ENCODE measurements at regions not wholly inside any gene's neighbourhood (a gene's known extent, or its start where the extent isn't known, plus 50 kb on each side); places are given as distances from the start of the nearest gene placed in this dataset.
A peak's percentile ranks its signal among the peaks of the same experiment; 100 is the strongest.
"Not testable (repeated sequence)": the region's sequence is repeated elsewhere in the genome, so short reads cannot be mapped to it uniquely, and the experiment has no call there.

GRCh38 chrX:40852586-40852985, 117.2 kb upstream of the MED14 start:
- Histone ChIP-seq H3K36me3 (ENCODE audit: insufficient read depth, low read length) (no peaks in the 10 kb centered on the region), H3K4me3 (ENCODE audit: low read depth, low read length) (no peak overlapping the region), H3K27me3 (ENCODE audit: insufficient read depth, low read length) (no peaks in the 10 kb centered on the region), H3K27ac (ENCODE audit: low read depth, low read length) (no peak overlapping the region), H2AFZ (ENCODE audit: low read length, unreplicated experiment) (no peak overlapping the region), H3K4me1 (ENCODE audit: control insufficient read depth, insufficient read depth, low read length, unreplicated experiment) (no peaks in the 10 kb centered on the region), H3K79me2 (ENCODE audit: control insufficient read depth, insufficient read depth, low read length, unreplicated experiment) (no peaks in the 10 kb centered on the region)

DNA sequence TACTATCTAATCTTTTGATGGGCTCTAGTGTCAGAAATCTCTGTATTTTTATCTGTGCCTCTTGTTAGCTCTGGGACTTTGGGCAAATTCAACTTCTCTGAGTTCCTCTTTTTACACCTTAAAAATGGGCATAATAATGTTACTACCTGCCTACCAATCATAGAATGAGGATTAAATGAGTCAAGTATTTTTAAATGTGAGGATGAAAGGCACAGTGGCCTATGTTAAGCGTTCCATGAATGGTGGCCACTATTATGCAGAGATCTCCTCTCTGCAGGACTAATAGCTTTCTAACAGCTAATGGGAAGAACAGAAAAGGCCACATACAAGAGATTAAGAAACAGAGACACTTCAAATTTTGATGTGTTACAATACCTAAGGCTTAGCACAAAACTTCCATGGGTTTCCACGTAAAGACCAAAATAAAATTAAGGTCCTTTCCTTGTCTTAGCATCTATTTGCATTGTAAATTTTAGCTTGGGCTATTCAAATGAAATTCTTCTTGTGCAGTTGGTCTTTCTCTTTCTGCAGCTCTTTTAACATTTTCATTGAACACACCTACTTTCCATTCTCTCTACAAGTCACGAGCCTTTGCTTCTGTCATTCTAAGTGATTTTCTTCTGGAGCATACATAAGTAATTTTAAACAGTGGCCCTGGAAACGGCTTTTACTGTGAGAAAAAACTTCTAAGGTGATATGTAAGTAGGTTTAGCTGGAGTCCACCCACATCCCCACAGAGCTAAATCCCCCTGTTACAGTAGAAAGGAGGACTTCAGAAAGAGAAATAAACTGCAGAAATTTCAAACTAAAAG, 117.9 kb upstream of the MED14 start:
- Histone ChIP-seq H2AFZ (ENCODE audit: low read length, unreplicated experiment) (no peak overlapping the region), H3K4me1 (ENCODE audit: control insufficient read depth, insufficient read depth, low read length, unreplicated experiment) (no peaks in the 10 kb centered on the region), H3K27ac (ENCODE audit: low read depth, low read length) (no peak overlapping the region), H3K27me3 (ENCODE audit: insufficient read depth, low read length) (no peaks in the 10 kb centered on the region), H3K36me3 (ENCODE audit: insufficient read depth, low read length) (no peaks in the 10 kb centered on the region), H3K79me2 (ENCODE audit: control insufficient read depth, insufficient read depth, low read length, unreplicated experiment) (no peaks in the 10 kb centered on the region), H3K4me3 (ENCODE audit: low read depth, low read length) (no peak overlapping the region)

DNA sequence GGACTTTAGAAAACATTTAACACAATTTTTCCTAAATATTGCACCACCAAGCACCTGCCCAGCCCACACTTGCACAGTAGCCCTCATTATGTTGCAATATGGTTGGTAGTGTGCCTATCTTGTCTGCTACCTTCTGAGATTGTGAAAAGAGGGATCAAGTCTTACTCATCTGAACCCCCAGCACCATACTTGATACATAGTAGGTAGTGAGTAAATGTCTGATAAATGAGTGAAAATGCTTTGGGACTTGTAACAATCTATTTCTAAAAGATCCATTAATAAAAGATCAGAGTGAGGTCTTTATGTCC, 118.4 kb upstream of the MED14 start:
- Histone ChIP-seq H3K36me3 (ENCODE audit: insufficient read depth, low read length) (no peaks in the 10 kb centered on the region), H3K27ac (ENCODE audit: low read depth, low read length) (no peak overlapping the region), H3K4me1 (ENCODE audit: control insufficient read depth, insufficient read depth, low read length, unreplicated experiment) (no peaks in the 10 kb centered on the region), H3K79me2 (ENCODE audit: control insufficient read depth, insufficient read depth, low read length, unreplicated experiment) (no peaks in the 10 kb centered on the region), H2AFZ (ENCODE audit: low read length, unreplicated experiment) (no peak overlapping the region), H3K27me3 (ENCODE audit: insufficient read depth, low read length) (no peaks in the 10 kb centered on the region), H3K4me3 (ENCODE audit: low read depth, low read length) (no peak overlapping the region)

DNA sequence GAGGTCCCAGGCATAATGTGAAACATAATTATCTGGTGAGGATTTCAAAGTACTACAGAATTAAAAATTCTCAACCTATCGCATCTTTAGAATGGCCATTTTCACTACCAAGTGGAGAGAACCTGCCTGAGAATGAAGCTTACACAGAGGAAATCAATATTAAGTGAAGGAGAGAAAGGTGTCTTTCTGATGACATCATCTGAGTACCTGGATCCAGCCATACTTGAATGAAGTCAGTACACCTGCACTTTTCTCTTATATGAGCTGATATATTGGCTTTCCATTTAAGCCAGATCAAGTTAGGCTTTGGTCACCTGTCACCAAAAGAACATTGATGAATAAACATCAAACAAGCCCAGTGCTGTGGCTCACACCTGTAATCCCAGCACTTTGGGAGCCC, 118.9 kb upstream of the MED14 start:
- Histone ChIP-seq H3K4me3 (ENCODE audit: low read depth, low read length) (no peak overlapping the region), H3K27ac (ENCODE audit: low read depth, low read length) (no peak overlapping the region), H3K36me3 (ENCODE audit: insufficient read depth, low read length) (no peaks in the 10 kb centered on the region), H2AFZ (ENCODE audit: low read length, unreplicated experiment) (no peak overlapping the region), H3K27me3 (ENCODE audit: insufficient read depth, low read length) (no peaks in the 10 kb centered on the region), H3K4me1 (ENCODE audit: control insufficient read depth, insufficient read depth, low read length, unreplicated experiment) (no peaks in the 10 kb centered on the region), H3K79me2 (ENCODE audit: control insufficient read depth, insufficient read depth, low read length, unreplicated experiment) (no peaks in the 10 kb centered on the region)

- H3K36me3 ChIP-seq (ENCODE audit: insufficient read depth, low read length), result no peaks in the 10 kb centered on the region
- H3K79me2 ChIP-seq (ENCODE audit: control insufficient read depth, insufficient read depth, low read length, unreplicated experiment), result no peaks in the 10 kb centered on the region
- no peaks in the 10 kb centered on the region for H3K27me3 ChIP-seq (ENCODE audit: insufficient read depth, low read length)
- H2AFZ ChIP-seq (ENCODE audit: low read length, unreplicated experiment), result no peak overlapping the region
- no peak overlapping the region for H3K27ac ChIP-seq (ENCODE audit: low read depth, low read length)
- H3K4me1 ChIP-seq (ENCODE audit: control insufficient read depth, insufficient read depth, low read length, unreplicated experiment), result no peaks in the 10 kb centered on the region
- no peak overlapping the region for H3K4me3 ChIP-seq (ENCODE audit: low read depth, low read length)
Observed at GRCh38 chrX:40855411-40855810, 120.1 kb upstream of the MED14 start.

DNA sequence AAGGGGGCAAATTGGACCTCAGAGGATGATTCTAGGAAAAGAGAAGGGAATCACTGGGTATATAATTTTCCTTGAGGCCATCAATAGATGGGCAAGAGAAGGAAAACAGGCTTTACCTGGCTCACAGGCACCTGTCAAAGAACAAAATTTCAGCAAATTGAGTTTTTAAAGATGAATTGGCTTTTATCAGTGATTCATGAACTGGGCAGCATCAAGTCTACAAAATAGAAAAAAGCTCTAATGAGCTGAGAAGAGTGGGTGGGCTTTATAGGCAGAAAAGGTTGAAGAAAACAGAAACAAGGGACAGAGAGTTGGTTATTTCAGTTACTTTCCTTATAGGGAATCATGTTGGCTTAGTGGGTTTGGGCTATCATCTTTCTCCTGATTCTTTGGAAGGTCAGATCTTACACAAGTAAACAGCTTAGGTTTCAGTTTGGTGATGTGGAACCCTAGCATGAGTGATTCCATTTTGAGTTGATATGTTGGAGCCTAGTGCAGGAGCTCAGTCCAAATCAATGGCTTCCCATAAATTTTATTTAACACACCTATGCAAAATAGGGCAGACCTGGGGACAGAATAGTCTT, 120.7 kb upstream of the MED14 start:
- Histone ChIP-seq H3K27ac (ENCODE audit: low read depth, low read length) (no peak overlapping the region), H3K4me1 (ENCODE audit: control insufficient read depth, insufficient read depth, low read length, unreplicated experiment) (no peaks in the 10 kb centered on the region), H2AFZ (ENCODE audit: low read length, unreplicated experiment) (no peak overlapping the region), H3K79me2 (ENCODE audit: control insufficient read depth, insufficient read depth, low read length, unreplicated experiment) (no peaks in the 10 kb centered on the region), H3K36me3 (ENCODE audit: insufficient read depth, low read length) (no peaks in the 10 kb centered on the region), H3K4me3 (ENCODE audit: low read depth, low read length) (no peak overlapping the region), H3K27me3 (ENCODE audit: insufficient read depth, low read length) (no peaks in the 10 kb centered on the region)

GRCh38 chrX:40861952-40862554, 126.7 kb upstream of the MED14 start:
- H3K4me3 ChIP-seq (ENCODE audit: low read depth, low read length); H3K36me3 ChIP-seq (ENCODE audit: insufficient read depth, low read length); H3K4me1 ChIP-seq (ENCODE audit: control insufficient read depth, insufficient read depth, low read length, unreplicated experiment); H3K27ac ChIP-seq (ENCODE audit: low read depth, low read length); H3K79me2 ChIP-seq (ENCODE audit: control insufficient read depth, insufficient read depth, low read length, unreplicated experiment); H2AFZ ChIP-seq (ENCODE audit: low read length, unreplicated experiment); H3K27me3 ChIP-seq (ENCODE audit: insufficient read depth, low read length): not testable (repeated sequence)

DNA sequence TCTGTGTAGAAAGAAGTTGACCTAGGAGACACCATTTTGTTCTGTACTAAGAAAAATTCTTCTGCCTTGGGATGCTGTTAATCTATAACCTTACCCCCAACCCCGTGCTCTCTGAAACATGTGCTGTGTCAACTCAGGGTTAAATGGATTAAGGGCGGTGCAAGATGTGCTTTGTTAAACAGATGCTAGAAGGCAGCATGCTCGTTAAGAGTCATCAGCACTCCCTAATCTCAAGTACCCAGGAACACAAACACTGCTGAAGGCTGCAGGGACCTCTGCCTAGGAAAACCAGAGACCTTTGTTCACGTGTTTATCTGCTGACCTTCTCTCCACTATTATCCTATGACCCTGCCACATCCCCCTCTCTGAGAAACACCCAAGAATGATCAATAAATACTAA, 127.9 kb upstream of the MED14 start:
- H2AFZ ChIP-seq (ENCODE audit: low read length, unreplicated experiment); H3K79me2 ChIP-seq (ENCODE audit: control insufficient read depth, insufficient read depth, low read length, unreplicated experiment); H3K27ac ChIP-seq (ENCODE audit: low read depth, low read length); H3K36me3 ChIP-seq (ENCODE audit: insufficient read depth, low read length); H3K4me3 ChIP-seq (ENCODE audit: low read depth, low read length); H3K27me3 ChIP-seq (ENCODE audit: insufficient read depth, low read length): not testable (repeated sequence)
- H3K4me1 ChIP-seq (ENCODE audit: control insufficient read depth, insufficient read depth, low read length, unreplicated experiment), result peaks cover 12% of the 10 kb centered on the region

- H3K27ac ChIP-seq (ENCODE audit: low read depth, low read length), result no peak overlapping the region
- H2AFZ ChIP-seq (ENCODE audit: low read length, unreplicated experiment), result no peak overlapping the region
- H3K79me2 ChIP-seq (ENCODE audit: control insufficient read depth, insufficient read depth, low read length, unreplicated experiment), result no peaks in the 10 kb centered on the region
- no peak overlapping the region for H3K4me3 ChIP-seq (ENCODE audit: low read depth, low read length)
- peaks cover 12% of the 10 kb centered on the region for H3K4me1 ChIP-seq (ENCODE audit: control insufficient read depth, insufficient read depth, low read length, unreplicated experiment)
- no peaks in the 10 kb centered on the region for H3K36me3 ChIP-seq (ENCODE audit: insufficient read depth, low read length)
- no peaks in the 10 kb centered on the region for H3K27me3 ChIP-seq (ENCODE audit: insufficient read depth, low read length)
Observed at GRCh38 chrX:40863671-40864070, 128.3 kb upstream of the MED14 start.

- Histone ChIP-seq H3K79me2 (ENCODE audit: control insufficient read depth, insufficient read depth, low read length, unreplicated experiment) (no peaks in the 10 kb centered on the region), H3K4me3 (ENCODE audit: low read depth, low read length) (no peak overlapping the region), H3K27ac (ENCODE audit: low read depth, low read length) (no peak overlapping the region), H2AFZ (ENCODE audit: low read length, unreplicated experiment) (no peak overlapping the region), H3K4me1 (ENCODE audit: control insufficient read depth, insufficient read depth, low read length, unreplicated experiment) (peaks cover 12% of the 10 kb centered on the region), H3K36me3 (ENCODE audit: insufficient read depth, low read length) (no peaks in the 10 kb centered on the region), H3K27me3 (ENCODE audit: insufficient read depth, low read length) (no peaks in the 10 kb centered on the region)
Observed at GRCh38 chrX:40864972-40865371, 129.6 kb upstream of the MED14 start.

- no peak overlapping the region for H2AFZ ChIP-seq (ENCODE audit: low read length, unreplicated experiment)
- no peaks in the 10 kb centered on the region for H3K36me3 ChIP-seq (ENCODE audit: insufficient read depth, low read length)
- H3K4me1 ChIP-seq (ENCODE audit: control insufficient read depth, insufficient read depth, low read length, unreplicated experiment), result peaks cover 17% of the 10 kb centered on the region
- peak overlapping the region; percentile 49 for H3K27ac ChIP-seq (ENCODE audit: low read depth, low read length)
- no peak overlapping the region for H3K4me3 ChIP-seq (ENCODE audit: low read depth, low read length)
- no peaks in the 10 kb centered on the region for H3K27me3 ChIP-seq (ENCODE audit: insufficient read depth, low read length)
- no peaks in the 10 kb centered on the region for H3K79me2 ChIP-seq (ENCODE audit: control insufficient read depth, insufficient read depth, low read length, unreplicated experiment)
Observed at GRCh38 chrX:40866893-40867292, 131.6 kb upstream of the MED14 start.
